Stimulated activated CD4-positive, alpha-beta T cell treated with anti-CD3 and anti-CD28 coated beads, Interleukin-4, amount 100 ng/mL, for 48 hours (primary cell): ENCODE measurements at regions not wholly inside any gene's neighbourhood (a gene's known extent, or its start where the extent isn't known, plus 50 kb on each side); places are given as distances from the start of the nearest gene placed in this dataset.

ENCODE experiments used
- DNase-seq, 2 donors: peaks; one replicate each; pipeline ENCODE4 v3.0.0-alpha.2; 2020; ENCODE audit warnings: low read depth in 2 of 2

GRCh38 chr5:146940295-146940694, 61.7 kb upstream of the PPP2R2B start:
- no peak for DNase-seq

- DNase-seq, result no peak
These were observed 65.5 kb upstream of the PPP2R2B start for GRCh38 chr5:146944019-146944418.

GRCh38 chr5:146944764-146945616, 66.4 kb upstream of the PPP2R2B start:
- DNase-seq, result no peak

DNA sequence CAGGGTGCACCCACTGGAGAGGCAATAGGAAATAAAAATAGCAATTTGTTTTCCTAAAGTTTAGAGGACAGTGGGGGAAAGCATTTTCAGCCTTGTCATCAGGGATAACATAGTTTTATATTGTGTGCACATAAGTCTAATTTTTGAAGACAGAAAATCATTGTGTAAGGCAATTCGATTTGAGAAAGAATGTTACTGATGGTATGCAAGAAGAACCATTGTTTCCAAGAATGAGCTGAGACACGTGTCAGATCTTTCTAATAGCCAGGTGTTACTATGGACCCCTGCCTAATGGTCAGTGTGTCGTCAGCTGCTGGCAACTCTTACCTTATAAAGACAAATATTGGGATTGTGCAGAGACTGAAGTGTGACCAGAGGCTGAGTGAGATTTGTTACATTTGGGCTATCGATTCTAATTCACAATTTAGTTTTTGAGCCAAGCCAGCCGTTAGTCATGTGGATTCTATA, 67.1 kb upstream of the PPP2R2B start:
- no peak for DNase-seq

GRCh38 chr5:146947181-146947941, 68.8 kb upstream of the PPP2R2B start:
- DNase-seq, result no peak

- no peak for DNase-seq
These were observed 70.1 kb upstream of the PPP2R2B start for GRCh38 chr5:146948666-146949065.

DNA sequence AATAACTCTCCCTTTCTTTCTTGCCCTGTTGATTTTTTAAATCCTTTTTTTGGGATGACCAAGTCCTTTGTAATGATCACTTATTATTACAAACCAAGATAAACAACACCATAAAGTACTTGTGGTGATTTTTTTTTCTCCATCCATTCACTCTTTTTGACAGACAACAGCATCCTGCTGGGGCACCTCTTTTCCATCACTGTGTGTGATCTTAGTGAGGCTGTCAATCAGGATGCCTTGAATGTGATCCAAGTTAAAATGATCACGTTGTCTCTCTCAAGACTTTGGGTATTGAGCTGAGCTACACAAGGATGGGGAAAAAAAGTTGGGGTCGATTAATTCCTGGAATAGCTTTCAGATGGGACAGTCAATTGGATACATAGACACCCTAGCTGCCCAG, 73.6 kb upstream of the PPP2R2B start:
- no peak for DNase-seq

DNA sequence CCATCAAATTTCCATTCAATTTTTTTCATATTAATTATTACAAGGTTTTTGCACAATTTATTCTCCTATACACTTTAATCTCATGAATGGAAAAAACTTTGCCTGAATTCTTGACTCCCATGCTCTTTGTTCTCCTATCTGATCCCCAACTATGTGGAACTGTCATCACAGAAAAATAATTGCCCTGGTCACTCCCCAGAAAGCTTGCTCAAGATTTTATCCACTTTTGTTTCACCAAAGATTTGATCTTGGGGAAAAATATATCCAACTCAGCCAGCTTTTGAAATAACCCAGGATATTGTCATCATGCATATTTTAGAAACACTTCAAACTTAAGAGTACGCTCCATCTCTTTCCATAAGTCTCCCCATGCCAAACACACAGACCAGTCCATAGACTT, 77.7 kb upstream of the PPP2R2B start:
- DNase-seq, result no peak

DNA sequence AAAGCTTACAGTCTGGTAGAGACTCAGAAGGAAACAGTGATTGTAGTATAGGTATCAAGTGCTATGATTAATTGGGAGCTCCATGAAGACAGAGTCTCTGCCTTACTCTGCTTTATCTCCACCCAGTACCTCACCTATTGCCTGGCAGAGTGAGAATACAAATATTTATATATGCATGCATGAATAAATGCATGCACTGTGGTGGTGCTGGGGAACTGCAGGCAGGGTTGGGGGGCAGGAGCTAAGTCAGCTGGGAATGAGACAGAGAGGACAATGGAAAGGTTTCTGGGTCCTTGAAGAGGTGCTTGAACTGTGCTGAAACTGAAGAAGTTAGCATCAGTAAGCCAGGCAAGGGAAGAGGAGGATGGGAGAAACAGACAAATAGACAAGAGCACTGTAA, 80.8 kb upstream of the PPP2R2B start:
- no peak for DNase-seq

- DNase-seq, result no peak
These were observed 84.3 kb upstream of the PPP2R2B start for GRCh38 chr5:146962801-146963355.

GRCh38 chr5:146965761-146966659, 87.5 kb upstream of the PPP2R2B start:
- peak; percentile 4 to 22 for DNase-seq

DNA sequence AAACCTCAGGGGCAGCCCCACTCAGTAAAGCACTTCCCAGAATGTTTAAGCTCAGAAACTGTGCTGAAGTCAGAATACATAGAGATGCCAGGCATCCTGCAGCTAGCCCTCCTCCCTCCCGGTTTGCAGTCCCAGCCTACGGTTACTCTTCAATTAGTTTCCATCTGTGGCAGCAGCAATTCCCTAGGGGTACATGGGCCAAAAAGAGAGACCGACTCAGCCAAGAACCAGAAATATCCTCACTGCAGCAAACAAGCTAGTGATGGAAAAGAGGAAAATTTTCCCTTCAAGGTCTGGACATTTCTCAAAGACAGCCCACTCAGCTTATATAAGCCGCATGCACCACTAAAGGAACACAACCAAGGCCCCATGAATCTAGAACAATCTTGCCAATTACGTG, 89.1 kb upstream of the PPP2R2B start:
- no peak for DNase-seq

DNA sequence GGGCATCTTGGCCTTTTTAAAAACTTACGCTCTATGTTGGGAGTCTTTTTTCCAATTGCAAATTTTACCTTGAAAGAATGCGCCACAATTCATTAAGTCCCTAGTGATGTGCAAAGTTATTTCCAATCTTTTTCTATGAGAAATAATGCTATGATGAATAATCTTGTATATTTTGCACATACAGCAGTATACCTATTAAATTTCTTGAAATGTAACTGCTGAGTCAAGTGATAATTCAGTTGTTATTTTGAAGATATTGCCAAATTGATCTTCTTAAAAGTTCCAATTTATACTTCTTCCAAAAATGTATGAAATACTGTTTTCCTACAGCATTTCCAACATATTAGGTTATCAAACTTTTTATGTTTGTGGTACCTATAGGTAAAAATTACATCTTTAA, 92.8 kb upstream of the PPP2R2B start:
- DNase-seq, result no peak

GRCh38 chr5:146986469-146986868, 107.9 kb upstream of the PPP2R2B start:
- DNase-seq, result no peak

GRCh38 chr5:146993876-146994530, 115.4 kb upstream of the PPP2R2B start:
- no peak for DNase-seq

DNA sequence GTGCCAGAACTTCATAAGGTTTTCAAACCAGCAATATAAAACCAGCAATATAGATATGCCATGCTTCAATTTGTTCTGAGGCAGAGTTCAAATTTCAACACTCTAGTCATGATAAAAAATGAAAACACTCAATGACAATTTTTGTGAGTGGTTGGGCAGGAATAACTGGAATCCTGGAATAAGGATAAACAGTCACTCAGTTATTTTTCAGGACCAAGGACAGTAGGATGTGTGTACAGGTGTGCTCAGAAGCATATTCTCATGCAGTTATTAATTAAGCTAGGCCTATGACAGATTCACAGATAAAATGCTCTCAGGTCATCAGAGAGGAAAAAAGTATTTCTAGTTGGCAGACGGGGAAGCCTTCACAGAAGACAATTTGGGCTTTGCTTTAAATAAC, 117.3 kb upstream of the PPP2R2B start:
- no peak for DNase-seq

GRCh38 chr5:147015405-147015804, 136.8 kb upstream of the PPP2R2B start:
- DNase-seq, result no peak

GRCh38 chr5:147017191-147017590, 138.6 kb upstream of the PPP2R2B start:
- no peak for DNase-seq

- DNase-seq, result no peak
These were observed 139.1 kb upstream of the PPP2R2B start for GRCh38 chr5:147017621-147018020.

GRCh38 chr5:147018812-147019211, 140.3 kb upstream of the PPP2R2B start:
- no peak for DNase-seq

DNA sequence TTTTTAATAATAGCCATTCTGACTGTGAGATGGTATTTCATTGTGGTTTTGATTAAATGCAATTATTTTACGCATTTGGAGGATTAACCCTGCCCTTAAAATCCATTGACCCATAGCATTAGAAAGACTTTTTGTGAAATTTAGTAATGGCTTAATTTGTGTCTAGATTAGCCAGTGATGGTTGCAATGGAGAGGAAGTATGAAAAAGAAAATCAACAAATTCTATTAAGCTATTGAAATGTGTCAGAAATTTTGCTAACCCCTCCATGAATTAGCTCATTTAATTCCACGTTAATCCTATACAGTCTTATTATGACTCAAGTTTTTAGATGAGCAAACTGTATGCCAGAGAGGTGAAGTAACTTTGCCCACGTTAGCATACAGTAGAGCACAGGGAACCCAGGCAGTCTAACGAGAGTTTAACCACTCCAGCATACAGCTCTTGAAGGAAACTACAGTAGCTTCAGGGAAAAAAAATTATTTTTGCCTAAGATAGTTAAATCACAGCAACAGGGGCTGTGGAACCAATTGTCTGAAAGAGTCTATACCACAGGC, 158.2 kb upstream of the PPP2R2B start:
- no peak for DNase-seq
